Peyer's patch (tissue), 4 donors: ENCODE measurements at regions not wholly inside any gene's neighbourhood (a gene's known extent, or its start where the extent isn't known, plus 50 kb on each side); places are given as distances from the start of the nearest gene placed in this dataset.

Experiments
- CTCF ChIP-seq, 6 experiments: fragments of 450-650 bp in 4 of 6; fragments of 200-600 bp in 2 of 6; sonication (generic) in 1 of 6; IDR thresholded peaks; one replicate each; pipeline ENCODE4 v1.5.1; 2017 to 2019; ENCODE audit warnings: antibody characterized with exemption in 6 of 6, mild to moderate bottlenecking in 3 of 6, moderate library complexity in 1 of 6
- POLR2A ChIP-seq, 2 donors: fragments of 450-650 bp; IDR thresholded peaks; one replicate each; pipeline ENCODE4 v1.5.1; 2017; ENCODE audit warnings: antibody characterized with exemption in 2 of 2, mild to moderate bottlenecking in 2 of 2, moderate library complexity in 2 of 2

- TF ChIP-seq POLR2A (IDR thresholded peaks at IDR 0.05): no peak
- no peak for TF ChIP-seq CTCF (IDR thresholded peaks at IDR 0.05)
Observed at GRCh38 chrX:40366661-40367060, 214.1 kb upstream of the ATP6AP2 start.
